HCT116 (cell line): ENCODE measurements at regions not wholly inside any gene's neighbourhood (a gene's known extent, or its start where the extent isn't known, plus 50 kb on each side); places are given as distances from the start of the nearest gene placed in this dataset.

Source experiments
- EGR1 ChIP-seq: IDR thresholded peaks from 2 replicates; pipeline ENCODE4 v1.6.1; 2012; ENCODE audit warnings: low read depth
- EZH2 ChIP-seq: fragments of 200-600 bp; sonication (generic); IDR thresholded peaks from 2 replicates; pipeline ENCODE4 v1.6.1; 2017; ENCODE audit warnings: antibody characterized with exemption, mixed run types
- EZH2phosphoT487 ChIP-seq: fragments of 200-600 bp; IDR thresholded peaks from 2 replicates; pipeline ENCODE4 v1.6.1; 2018; ENCODE audit warnings: antibody characterized with exemption, borderline replicate concordance
- MAX ChIP-seq: IDR thresholded peaks from 2 replicates; pipeline ENCODE4 v1.6.1; 2012
- POLR2A ChIP-seq: IDR thresholded peaks from 2 replicates; pipeline ENCODE4 v1.7.0; 2011; ENCODE audit warnings: borderline replicate concordance; ENCODE audit not compliant: insufficient read depth, insufficient read length; ENCODE audit errors: extremely low read depth
- RAD21 ChIP-seq: IDR thresholded peaks from 2 replicates; pipeline ENCODE4 v1.6.1; 2012; ENCODE audit warnings: low read depth, mild to moderate bottlenecking
- TF ChIP-seq, protein P1 (sequence below), 3 experiments: fragments of 200-600 bp in 1 of 3; sonication (generic) in 1 of 3; IDR thresholded peaks in 2 of 3; conservative IDR thresholded peaks in 1 of 3; 2 replicates each; pipeline ENCODE4 v1.5.1; 2012 to 2017; ENCODE audit warnings: low read depth in 2 of 3, low read length in 2 of 3, antibody characterized with exemption in 1 of 3, borderline replicate concordance in 1 of 3, control low read depth in 1 of 3, mild to moderate bottlenecking in 1 of 3, mixed read lengths in 1 of 3, mixed run types in 1 of 3, moderate library complexity in 1 of 3; ENCODE audit not compliant: insufficient read depth in 1 of 3

DNA sequence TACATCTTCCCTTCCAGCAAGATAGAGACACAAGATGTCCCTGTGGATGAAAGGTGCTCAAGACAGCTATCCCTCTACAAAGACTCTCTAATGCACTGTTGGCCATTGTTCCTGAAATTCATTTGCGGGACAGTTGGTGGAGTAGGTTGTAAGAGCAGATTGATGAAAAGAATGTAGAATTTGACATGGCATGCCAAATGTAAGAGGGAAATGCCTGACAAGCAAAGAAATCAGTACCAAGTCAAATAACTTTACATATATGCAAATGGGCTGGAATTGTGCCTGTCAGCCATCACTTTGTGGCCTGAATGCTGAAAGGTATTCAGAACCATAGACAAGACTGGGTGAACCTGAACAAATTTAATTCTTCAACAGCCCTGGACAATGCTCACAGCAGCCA, 120.3 kb upstream of the FAM204A start:
- TF ChIP-seq EZH2phosphoT487 (no peak), EGR1 (no peak), EZH2 (no peak), RAD21 (no peak), POLR2A (no peak), MAX (no peak)
- TF ChIP-seq, protein P1, sequence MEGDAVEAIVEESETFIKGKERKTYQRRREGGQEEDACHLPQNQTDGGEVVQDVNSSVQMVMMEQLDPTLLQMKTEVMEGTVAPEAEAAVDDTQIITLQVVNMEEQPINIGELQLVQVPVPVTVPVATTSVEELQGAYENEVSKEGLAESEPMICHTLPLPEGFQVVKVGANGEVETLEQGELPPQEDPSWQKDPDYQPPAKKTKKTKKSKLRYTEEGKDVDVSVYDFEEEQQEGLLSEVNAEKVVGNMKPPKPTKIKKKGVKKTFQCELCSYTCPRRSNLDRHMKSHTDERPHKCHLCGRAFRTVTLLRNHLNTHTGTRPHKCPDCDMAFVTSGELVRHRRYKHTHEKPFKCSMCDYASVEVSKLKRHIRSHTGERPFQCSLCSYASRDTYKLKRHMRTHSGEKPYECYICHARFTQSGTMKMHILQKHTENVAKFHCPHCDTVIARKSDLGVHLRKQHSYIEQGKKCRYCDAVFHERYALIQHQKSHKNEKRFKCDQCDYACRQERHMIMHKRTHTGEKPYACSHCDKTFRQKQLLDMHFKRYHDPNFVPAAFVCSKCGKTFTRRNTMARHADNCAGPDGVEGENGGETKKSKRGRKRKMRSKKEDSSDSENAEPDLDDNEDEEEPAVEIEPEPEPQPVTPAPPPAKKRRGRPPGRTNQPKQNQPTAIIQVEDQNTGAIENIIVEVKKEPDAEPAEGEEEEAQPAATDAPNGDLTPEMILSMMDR (IDR thresholded peaks at IDR 0.05 in 2 of 3, conservative IDR thresholded peaks at IDR 0.05 in 1 of 3; ENCODE audit: borderline replicate concordance in 1 of 3, insufficient read depth in 1 of 3, low read depth in 2 of 3, low read length in 2 of 3): no peak
